Fibroblast of lung (primary cell): ENCODE measurements at regions not wholly inside any gene's neighbourhood (a gene's known extent, or its start where the extent isn't known, plus 50 kb on each side); places are given as distances from the start of the nearest gene placed in this dataset.

ENCODE experiments used
- EZH2 ChIP-seq: IDR thresholded peaks from 2 replicates; pipeline ENCODE4 v1.5.1; 2012; ENCODE audit warnings: low read length, control low read depth, mild to moderate bottlenecking; ENCODE audit errors: missing control alignments
- TF ChIP-seq, protein P1 (sequence below), 2 donors: IDR thresholded peaks in 1 of 2; conservative IDR thresholded peaks in 1 of 2; 1 replicate in 1 of 2; 2 replicates in 1 of 2; pipeline ENCODE4 v1.5.1; 2011 to 2012; ENCODE audit warnings: low read length in 2 of 2, control low read depth in 1 of 2, inconsistent platforms in 1 of 2, low read depth in 1 of 2, mild to moderate bottlenecking in 1 of 2

DNA sequence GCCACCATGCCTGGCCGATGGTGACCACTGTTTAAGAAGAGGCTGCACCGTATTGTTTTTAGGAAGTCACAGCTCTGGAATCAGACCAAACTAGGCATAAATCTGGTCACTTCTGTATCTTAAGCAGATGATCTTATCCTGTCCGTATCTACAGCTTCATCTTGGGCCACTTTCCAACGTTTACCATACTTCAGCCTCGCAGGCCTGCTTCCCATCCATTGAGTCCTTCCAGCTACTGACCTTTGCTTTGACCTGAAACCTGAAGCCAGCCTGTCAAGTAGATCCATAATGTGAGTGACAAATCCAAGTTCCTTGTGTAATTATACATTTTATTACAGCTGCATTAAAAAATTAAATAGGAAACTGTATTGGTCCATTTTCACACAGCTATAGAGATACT lies 1033.0 kb downstream of the CDH11 start:
- TF ChIP-seq, protein P1, sequence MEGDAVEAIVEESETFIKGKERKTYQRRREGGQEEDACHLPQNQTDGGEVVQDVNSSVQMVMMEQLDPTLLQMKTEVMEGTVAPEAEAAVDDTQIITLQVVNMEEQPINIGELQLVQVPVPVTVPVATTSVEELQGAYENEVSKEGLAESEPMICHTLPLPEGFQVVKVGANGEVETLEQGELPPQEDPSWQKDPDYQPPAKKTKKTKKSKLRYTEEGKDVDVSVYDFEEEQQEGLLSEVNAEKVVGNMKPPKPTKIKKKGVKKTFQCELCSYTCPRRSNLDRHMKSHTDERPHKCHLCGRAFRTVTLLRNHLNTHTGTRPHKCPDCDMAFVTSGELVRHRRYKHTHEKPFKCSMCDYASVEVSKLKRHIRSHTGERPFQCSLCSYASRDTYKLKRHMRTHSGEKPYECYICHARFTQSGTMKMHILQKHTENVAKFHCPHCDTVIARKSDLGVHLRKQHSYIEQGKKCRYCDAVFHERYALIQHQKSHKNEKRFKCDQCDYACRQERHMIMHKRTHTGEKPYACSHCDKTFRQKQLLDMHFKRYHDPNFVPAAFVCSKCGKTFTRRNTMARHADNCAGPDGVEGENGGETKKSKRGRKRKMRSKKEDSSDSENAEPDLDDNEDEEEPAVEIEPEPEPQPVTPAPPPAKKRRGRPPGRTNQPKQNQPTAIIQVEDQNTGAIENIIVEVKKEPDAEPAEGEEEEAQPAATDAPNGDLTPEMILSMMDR (conservative IDR thresholded peaks at IDR 0.05 in 1 of 2, IDR thresholded peaks at IDR 0.05 in 1 of 2; ENCODE audit: low read depth in 1 of 2, low read length in 2 of 2), result no peak
- TF ChIP-seq EZH2, result no peak
